Left lobe of liver (tissue), 2 donors: ENCODE measurements at regions not wholly inside any gene's neighbourhood (a gene's known extent, or its start where the extent isn't known, plus 50 kb on each side); places are given as distances from the start of the nearest gene placed in this dataset.

Source experiments
- ATAC-seq: fragments of 200-7000 bp; cut with Tn5 transposase; one replicate; pipeline ENCODE4 v1.9.1; 2020; ENCODE audit warnings: mild to moderate bottlenecking, moderate library complexity
- DNase-seq: peaks from one replicate; pipeline ENCODE4 v3.0.0-alpha.2; 2020; ENCODE audit warnings: low spot score
- donor health status: DM: no; HTN: no; CAD: no; lungs with moderate emphysema.
- donor health status: DM: no; HTN: yes; CAD: no.

GRCh38 chr13:40206241-40207000, 460.0 kb downstream of the FOXO1 start:
- DNase-seq (no peak), ATAC-seq (no peak)

GRCh38 chr13:40207001-40207478, 459.4 kb downstream of the FOXO1 start:
- ATAC-seq (no peak), DNase-seq (no peak)

- DNase-seq (no peak), ATAC-seq (no peak)
These were observed 457.9 kb downstream of the FOXO1 start for GRCh38 chr13:40208517-40208916.

GRCh38 chr13:40210865-40211585, 455.4 kb downstream of the FOXO1 start:
- DNase-seq (no peak), ATAC-seq (no peak)

- ATAC-seq (no peak), DNase-seq (no peak)
These were observed 454.9 kb downstream of the FOXO1 start for GRCh38 chr13:40211586-40211968.

- ATAC-seq (no peak), DNase-seq (no peak)
These were observed 452.7 kb downstream of the FOXO1 start for GRCh38 chr13:40213779-40214178.

GRCh38 chr13:40215311-40215710, 451.1 kb downstream of the FOXO1 start:
- DNase-seq (no peak), ATAC-seq (no peak)

GRCh38 chr13:40215747-40216146, 450.7 kb downstream of the FOXO1 start:
- ATAC-seq, result no peak
- no peak for DNase-seq

GRCh38 chr13:40217675-40218074, 448.8 kb downstream of the FOXO1 start:
- ATAC-seq (no peak), DNase-seq (no peak)

GRCh38 chr13:40220299-40220935, 446.0 kb downstream of the FOXO1 start:
- DNase-seq, result no peak
- ATAC-seq, result no peak

GRCh38 chr13:40221131-40221459, 445.3 kb downstream of the FOXO1 start:
- ATAC-seq, result peak; percentile 45

GRCh38 chr13:40221460-40222201, 444.8 kb downstream of the FOXO1 start:
- DNase-seq, result no peak

More at GRCh38 chr13:40221131-40221459, 445.3 kb downstream of the FOXO1 start:
- DNase-seq, result no peak

GRCh38 chr13:40223585-40223984, 442.9 kb downstream of the FOXO1 start:
- ATAC-seq, result no peak
- no peak for DNase-seq

More at GRCh38 chr13:40221460-40222201, 444.8 kb downstream of the FOXO1 start:
- peak; percentile 84 for ATAC-seq

- no peak for ATAC-seq
- DNase-seq, result no peak
These were observed 437.9 kb downstream of the FOXO1 start for GRCh38 chr13:40228496-40228895.

GRCh38 chr13:40228990-40229389, 437.5 kb downstream of the FOXO1 start:
- ATAC-seq, result no peak
- DNase-seq, result no peak

- DNase-seq (no peak), ATAC-seq (peak; percentile 30)
These were observed 435.6 kb downstream of the FOXO1 start for GRCh38 chr13:40230833-40231266.

GRCh38 chr13:40231311-40231710, 435.1 kb downstream of the FOXO1 start:
- ATAC-seq (no peak), DNase-seq (no peak)

- ATAC-seq (no peak), DNase-seq (no peak)
These were observed 434.7 kb downstream of the FOXO1 start for GRCh38 chr13:40231751-40232150.

GRCh38 chr13:40232311-40233040, 434.0 kb downstream of the FOXO1 start:
- ATAC-seq, result no peak
- no peak for DNase-seq

- no peak for ATAC-seq
- no peak for DNase-seq
These were observed 432.7 kb downstream of the FOXO1 start for GRCh38 chr13:40233731-40234195.
